Forelimb muscle (tissue), 1 donor: ENCODE measurements at regions not wholly inside any gene's neighbourhood (a gene's known extent, or its start where the extent isn't known, plus 50 kb on each side); places are given as distances from the start of the nearest gene placed in this dataset.

Experiments used
- DNase-seq: peaks from one replicate; pipeline ENCODE4 v3.0.0-alpha.2; 2013; ENCODE audit warnings: low read depth

DNA sequence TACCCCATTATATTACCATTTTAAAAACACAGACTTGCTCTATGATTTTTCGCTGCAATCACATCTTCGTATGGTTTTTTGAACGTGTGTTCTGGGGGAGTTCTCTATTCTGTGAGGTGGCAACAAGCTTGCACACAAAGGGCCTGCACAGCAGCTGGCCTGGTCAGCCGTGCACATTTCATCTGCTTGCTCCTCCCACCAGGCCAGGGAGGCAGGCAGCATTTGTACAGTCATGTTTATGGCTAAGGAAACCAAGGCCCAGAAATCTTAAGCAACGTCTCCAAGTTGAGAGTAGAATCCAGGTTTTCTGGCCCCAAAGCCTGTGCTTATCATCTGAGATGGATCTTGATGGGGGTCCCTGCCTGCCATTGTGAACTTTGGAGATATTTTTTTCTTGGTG is 106.4 kb upstream of the SMIM21 start:
- no peak for DNase-seq

DNA sequence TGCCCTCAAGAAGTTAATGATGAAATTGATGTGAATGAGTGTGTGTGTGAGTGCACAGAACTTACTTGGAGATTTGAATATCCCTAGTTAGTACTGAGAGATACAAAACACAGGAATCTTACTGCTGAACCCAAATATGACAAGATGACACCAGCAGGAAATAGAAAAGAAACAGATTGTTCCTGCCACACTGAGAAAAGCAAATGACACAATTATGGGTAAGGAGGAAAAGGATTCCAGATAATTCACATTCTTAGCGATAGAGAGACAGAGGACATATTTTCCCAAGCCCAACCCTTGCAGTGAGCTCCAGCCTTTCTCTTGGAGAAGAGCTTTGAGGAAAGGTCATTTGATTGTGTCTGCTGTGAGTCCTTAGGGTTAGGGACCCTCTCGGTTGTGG is 105.7 kb upstream of the SMIM21 start:
- DNase-seq = no peak

GRCh38 chr18:75531851-75532459 is 104.5 kb upstream of the SMIM21 start:
- DNase-seq = no peak

- no peak for DNase-seq
Measured at GRCh38 chr18:75531212-75531850, 103.8 kb upstream of the SMIM21 start.

GRCh38 chr18:75530566-75531211 is 103.2 kb upstream of the SMIM21 start:
- no peak for DNase-seq

DNA sequence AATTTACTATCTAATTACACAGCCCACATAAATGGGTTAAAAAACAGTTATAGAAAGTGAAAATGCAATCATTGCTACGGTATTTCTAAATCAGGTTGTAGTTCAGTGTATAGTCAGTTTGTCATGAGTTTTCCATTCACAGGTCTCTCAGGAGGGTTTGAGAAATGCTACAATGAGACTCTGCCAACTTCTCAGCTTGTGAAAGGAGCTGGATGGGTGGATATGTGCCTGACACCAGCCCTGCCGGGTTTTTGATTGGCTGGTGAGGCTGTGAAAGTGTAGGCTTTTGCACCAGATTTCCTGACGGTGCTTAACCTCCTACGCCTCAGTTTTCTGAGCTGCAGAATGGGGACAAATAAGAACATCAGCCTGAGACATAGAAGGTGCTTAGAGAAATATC is 102.6 kb upstream of the SMIM21 start:
- DNase-seq = no peak

- DNase-seq = no peak
Measured at GRCh38 chr18:75529394-75529793, 101.9 kb upstream of the SMIM21 start.

DNA sequence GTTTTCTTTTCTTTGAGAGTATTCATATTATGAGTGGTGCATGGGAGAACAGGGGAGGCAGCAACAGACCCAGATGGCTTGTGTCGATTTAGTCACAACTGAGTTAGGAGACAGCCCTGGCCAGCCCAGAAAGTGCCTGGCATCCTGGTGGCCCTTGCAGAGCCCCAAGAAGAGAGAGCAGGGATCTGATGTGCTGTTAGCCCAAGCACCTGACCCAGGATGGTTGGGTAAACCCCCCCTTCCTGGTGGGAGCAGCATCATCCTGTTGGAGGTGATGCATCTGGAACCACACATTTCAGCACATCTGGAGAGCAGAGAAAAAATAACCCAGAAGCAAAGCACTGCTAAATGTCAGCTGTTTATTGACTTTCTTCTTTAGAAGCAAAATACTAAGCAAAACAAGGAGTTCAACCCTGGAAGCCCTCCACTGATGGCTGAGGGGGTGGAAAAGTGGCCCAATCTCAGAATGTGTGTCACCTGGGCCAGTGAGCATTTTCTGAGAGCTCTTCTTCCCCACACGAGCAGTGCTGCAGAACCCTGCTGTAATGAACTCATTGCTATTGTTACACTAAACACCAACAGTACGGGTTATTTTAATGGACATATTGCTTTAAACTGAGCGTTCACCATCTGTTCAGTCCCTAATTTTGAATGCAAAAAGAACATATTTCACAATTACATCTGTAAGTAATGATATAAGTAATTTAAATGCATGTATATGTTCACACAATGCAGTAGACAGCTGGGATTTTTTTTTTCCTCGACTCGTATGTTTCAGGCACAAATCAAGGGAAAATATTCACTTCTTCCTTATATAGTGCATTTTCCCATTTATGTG is 100.6 kb upstream of the SMIM21 start:
- no peak for DNase-seq

GRCh38 chr18:75526038-75526437 is 98.5 kb upstream of the SMIM21 start:
- DNase-seq = no peak

DNA sequence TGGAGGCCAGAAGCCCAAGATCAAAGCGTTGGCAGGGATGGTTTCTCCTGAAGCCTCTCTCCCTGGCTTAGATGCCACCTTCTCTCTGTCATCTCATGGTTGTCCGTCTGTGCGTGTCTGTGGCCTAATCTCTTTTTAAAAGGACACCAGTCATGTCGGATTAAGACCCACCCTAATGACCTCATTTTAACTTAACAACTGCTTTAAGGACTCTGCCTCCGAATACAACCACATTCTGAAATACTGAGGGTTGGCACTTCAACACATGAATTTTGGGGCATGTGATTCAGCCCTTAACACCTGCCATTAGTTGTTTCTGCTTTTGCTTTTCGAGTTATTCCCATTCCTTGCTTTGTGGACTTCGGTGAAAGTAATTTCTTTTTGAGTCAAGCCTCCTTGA is 97.8 kb upstream of the SMIM21 start:
- DNase-seq = no peak

GRCh38 chr18:75524841-75525240 is 97.3 kb upstream of the SMIM21 start:
- DNase-seq = no peak

DNA sequence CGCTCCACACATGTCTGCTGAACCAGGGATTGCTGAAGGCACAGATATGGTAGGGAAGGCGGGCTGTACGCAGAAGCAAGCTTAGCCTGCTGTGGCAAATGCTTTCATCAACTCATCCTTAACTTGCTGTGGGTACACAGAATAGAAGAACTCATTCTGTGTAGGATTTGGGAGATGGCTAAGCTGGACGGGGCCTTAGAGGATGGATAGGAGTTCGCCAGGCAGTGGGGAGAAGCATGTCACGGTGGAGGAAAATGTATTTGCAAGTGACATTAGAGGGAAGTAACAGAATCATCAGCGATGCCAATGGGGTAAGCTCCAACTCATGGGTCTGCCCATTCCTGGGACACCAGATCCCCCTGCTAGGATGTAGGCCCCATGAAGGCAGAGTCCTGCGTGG is 96.7 kb upstream of the SMIM21 start:
- no peak for DNase-seq

GRCh38 chr18:75521816-75522215 is 94.3 kb upstream of the SMIM21 start:
- DNase-seq = no peak

GRCh38 chr18:75518007-75518406 is 90.5 kb upstream of the SMIM21 start:
- DNase-seq = no peak

- no peak for DNase-seq
Measured at GRCh38 chr18:75517286-75517685, 89.8 kb upstream of the SMIM21 start.

DNA sequence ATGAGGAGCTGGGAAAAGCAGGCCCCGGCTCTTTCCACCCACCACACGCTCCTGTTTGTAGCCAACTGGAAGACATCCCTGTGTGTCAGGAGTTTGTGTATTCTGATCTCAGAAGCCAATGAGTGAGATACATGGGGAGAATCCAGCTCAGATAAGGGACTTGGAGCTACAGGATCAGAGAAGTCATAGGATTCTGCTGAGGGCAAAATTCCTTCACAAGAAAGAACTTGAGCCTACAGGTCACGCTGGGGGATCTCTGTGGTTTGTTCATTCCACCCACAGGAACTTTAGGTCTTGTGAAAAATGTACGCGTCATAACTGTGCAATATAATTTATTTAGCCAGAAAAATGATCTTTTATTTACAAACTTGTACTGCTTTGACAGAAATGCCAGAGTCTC is 80.1 kb upstream of the SMIM21 start:
- DNase-seq = no peak

- DNase-seq = no peak
Measured at GRCh38 chr18:75506913-75507312, 79.4 kb upstream of the SMIM21 start.

GRCh38 chr18:75504469-75504868 is 77.0 kb upstream of the SMIM21 start:
- DNase-seq = no peak

- no peak for DNase-seq
Measured at GRCh38 chr18:75503615-75504014, 76.1 kb upstream of the SMIM21 start.

- no peak for DNase-seq
Measured at GRCh38 chr18:75502286-75502685, 74.8 kb upstream of the SMIM21 start.

GRCh38 chr18:75500545-75500944 is 73.0 kb upstream of the SMIM21 start:
- no peak for DNase-seq

DNA sequence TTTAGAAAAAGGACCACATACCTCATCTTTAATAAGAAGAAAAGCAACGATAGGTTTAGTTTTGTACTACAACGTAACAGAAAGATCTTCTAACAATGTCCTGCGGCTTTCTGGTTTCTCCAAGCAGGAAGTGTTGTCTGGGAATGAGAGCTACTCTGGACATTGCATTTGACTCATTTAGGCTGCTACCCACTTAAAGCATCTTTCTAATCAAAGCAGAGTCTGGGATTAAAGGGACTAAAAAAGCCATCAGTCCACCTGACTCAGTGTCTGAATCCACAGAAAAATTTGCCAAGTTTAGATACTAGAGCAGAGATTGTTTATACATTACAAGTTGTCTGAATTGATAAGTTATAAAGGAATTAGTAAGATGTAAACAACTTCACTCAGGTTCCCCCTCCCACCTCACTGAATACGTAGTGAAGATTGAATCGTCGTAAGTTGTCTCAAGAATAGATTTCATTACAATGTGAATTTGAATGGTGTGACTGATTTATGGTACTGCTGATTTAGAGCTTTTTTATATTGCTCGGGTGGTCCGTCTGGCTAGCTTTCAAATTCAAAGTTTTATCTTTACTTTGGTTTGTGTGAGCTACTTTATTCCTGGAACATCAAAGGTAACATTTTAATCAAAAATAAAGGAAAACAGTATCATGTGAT is 70.2 kb upstream of the SMIM21 start:
- DNase-seq = no peak
